ENCODE measurements at regions not wholly inside any gene's neighbourhood (a gene's known extent, or its start where the extent isn't known, plus 50 kb on each side); places are given as distances from the start of the nearest gene placed in this dataset.

GRCh38 chr11:45481026-45481425 is 184.4 kb downstream of the CHST1 start:
- no peak for DNase-seq (ENCODE audit: low read depth in 2 of 3, low spot score in 2 of 3)

DNA sequence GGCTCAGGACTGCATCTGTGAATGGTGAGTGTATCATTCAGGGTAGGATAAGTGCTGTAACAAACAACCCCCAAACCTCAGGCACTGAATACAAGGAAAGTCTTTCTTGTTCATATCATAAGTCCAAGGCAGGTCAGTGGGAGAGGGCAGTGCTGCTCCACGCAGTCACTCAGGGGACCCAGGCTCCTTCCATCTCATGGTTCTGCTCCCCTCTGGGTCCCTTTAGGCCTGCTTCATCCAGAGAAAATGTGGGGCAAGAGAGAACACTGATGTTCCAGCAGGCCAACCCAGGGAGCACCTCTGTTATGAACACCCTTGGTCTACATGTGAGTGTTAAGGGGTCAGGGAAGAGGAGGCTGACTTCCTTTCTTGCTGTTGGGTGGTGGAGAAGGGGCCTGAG is 187.8 kb downstream of the CHST1 start:
- no peak for DNase-seq (ENCODE audit: low read depth in 2 of 3, low spot score in 2 of 3)

DNA sequence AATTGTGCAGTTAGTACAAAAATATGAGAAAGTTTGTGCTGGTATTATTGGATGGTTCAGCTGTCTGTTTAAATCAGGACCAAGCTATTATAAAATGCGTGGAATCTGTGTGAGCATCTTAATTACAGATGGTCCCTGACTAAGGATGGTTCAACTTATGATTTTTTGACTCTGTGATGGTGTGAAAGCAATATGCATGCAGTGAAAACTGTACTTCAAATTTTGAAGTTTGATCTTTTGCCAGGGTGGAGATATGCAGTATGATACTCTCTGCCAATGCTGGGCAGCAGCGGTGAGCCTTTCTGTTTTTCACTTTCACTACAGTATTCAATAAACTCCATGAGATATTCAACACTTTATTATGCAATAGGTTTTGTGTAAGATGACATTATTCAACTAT is 189.3 kb downstream of the CHST1 start:
- DNase-seq (ENCODE audit: low read depth in 2 of 3, low spot score in 2 of 3) = no peak

DNA sequence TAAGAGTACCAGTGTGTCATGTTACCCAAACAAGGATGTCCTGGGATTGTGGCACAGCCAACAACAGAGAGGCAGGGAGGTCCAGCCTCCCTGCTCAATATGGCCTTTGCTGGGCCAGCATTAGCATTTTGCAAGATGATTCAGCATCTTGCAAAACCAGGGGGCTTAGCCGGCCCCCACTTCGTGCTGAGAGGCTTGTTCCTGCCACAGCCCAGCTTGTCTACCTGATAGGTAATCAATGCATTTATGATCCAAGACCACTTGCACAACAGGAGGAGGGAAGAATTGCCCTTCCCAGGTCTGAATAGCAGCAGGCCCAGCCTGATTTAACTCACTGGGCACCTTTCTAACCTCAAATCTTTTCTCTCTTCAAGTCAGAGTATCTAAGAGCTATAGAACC is 189.0 kb upstream of the SYT13 start:
- DNase-seq (ENCODE audit: low read depth in 2 of 3, low spot score in 2 of 3) = no peak

DNA sequence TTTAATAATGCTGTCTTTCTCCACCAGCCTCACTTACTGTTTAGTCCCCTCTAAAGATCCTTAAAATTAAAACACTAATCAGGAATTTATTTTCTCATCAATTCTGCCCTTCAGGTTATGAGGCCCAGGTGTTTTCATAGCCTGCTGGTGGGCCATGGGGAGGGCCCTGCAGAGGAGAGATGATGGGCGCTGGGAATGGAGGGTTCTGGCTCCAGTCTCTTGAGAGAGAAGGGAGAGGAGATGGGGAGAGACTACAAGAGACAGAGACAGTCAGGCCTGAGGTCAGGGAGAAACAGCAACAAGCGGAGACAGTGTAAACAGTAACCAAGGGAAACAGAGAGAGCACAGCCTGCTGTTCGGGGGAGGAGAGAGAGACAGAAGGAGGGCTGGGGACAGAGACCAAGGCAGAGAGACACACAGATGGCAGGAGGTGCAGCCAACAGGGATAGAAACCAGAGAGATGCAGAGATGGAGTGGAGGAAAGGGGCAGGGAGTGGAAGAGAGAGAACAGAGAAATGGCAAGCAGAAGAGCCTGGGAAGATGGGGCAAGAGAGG is 187.3 kb upstream of the SYT13 start:
- no peak for DNase-seq (ENCODE audit: low read depth in 2 of 3, low spot score in 2 of 3)

DNA sequence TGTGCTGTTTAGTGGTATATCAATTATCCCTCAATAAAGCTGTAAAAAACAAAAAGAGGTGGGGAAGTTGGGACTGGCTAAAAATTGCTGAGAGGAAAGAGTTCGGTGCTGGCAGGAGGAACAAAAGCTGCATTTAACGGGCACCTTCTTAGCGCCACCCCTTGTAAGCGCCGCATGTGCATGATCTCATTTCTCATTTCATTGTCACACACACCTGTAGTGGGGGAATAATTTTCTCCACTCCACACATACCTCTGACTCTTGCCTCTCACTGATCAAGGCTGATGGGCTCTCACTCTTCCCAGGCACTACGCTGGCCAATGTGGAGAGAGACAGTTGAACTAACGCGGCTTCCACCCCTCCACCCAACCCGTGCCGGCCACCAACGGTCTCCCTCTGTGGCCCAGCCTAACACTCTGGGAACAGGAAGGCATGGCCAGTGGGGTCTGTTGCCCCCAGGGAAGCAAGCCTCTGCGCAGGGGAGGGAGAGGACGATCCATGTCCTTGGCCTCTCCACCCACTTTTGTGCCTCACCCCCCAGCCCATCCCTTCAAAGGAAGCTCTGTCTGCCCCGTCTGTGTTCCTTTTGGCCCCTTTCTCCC is 186.7 kb upstream of the SYT13 start:
- no peak for DNase-seq (ENCODE audit: low read depth in 2 of 3, low spot score in 2 of 3)

GRCh38 chr11:45471266-45471665 is 185.1 kb upstream of the SYT13 start:
- DNase-seq (ENCODE audit: low read depth in 2 of 3, low spot score in 2 of 3) = no peak

DNA sequence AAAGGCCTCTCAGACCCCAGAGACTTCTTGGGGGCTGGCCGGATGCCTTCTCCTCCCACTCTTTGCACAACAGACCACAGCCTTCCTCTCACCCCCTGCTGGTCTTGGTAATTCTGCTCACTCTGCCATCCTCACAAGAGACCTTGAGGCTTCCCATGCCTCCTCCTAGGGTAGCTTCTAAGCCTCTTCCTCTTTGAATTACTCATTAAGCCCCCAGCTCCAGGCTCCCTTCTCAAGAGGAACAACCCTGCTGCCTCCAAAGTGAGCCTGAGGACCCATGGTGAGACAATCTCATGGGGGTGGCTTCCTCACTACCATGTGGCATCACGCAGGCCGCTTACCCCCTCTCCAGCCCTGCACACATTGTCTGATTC is 184.6 kb upstream of the SYT13 start:
- no peak for DNase-seq (ENCODE audit: low read depth in 2 of 3, low spot score in 2 of 3)

DNA sequence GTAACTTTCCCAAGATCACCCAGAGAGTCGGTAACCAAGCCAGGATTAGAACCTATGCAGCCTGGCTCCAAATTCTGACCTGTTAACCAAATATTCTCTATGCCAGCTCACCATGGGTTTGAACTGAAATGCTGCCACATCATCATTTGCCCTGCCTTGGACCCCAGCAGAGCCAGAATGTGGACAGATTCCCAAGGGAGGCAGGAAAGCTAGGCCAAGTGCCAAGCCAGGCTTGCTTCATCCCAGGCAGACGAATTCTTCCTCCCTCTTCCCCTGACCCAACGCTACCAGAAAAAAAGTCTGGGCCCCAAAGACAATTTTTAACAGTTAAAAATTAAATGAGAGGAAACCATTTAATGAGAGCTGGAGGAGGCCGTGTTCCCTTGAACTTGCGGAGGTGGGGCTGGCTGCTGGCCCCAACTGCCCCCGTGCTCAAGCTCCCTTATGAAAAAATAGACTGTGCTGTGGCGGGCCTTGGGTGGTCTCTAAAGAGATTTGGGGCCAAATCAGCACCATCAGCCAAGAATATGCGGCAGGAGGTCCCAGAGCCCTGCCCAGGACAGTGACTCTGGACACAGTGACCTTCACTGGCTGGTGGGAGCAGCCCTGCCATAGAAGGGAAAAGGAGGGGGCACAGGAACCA is 184.1 kb upstream of the SYT13 start:
- DNase-seq (ENCODE audit: low read depth in 2 of 3, low spot score in 2 of 3) = no peak

DNA sequence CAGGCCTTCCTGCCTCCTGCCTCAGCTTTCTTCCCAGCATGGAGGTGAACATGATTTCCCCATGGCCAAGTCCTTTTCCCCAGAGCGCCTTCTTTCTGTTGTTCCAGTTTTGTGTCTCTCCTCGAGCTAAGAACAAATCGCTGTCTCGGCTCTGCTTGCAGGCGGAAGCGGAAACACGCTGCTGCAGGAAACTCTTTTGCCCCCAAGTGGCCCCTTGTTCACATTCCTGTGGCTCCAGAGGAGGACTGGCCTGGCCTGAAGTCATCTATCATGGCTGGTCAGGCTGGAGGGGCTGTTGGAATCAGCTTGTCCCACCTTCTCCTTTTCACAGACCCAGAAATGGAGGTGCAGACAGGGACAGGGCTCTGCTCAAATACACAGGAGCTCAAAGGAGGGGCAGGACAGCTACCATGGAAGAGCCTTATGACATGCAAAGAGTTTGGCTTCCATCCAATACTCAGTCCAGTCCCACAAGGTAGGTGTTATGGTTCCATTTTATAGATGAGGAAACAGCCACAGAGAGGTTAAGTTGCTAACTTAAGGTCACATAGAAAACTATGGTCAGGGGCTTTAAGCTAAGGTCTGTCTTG is 182.2 kb upstream of the SYT13 start:
- peak in 1 of 3 donors; percentile 7 for DNase-seq (ENCODE audit: low read depth in 2 of 3, low spot score in 2 of 3)

- no peak for DNase-seq (ENCODE audit: low read depth in 2 of 3, low spot score in 2 of 3)
Measured at GRCh38 chr11:45463541-45463940, 177.4 kb upstream of the SYT13 start.

- DNase-seq (ENCODE audit: low read depth in 2 of 3, low spot score in 2 of 3) = no peak
Measured at GRCh38 chr11:45461514-45461913, 175.4 kb upstream of the SYT13 start.

DNA sequence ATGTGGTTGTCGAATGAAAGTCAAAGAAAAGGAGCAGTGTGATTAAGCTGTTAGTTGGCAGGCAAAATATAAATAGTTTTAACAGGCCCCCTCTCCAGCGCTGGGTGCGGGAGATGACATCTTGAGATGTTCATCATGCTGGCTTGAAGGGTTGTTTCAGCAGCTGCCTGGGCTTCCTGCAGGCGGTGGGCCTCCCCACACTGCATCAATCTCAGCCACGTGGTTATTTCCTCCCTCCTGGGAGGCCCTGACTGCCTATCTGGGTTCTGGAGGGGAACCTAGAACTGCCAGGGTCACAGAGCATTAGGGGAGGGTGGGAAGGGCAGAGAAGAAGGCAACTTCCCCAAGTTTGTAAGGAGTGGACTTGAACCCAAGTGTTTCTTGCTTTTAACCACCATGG is 173.3 kb upstream of the SYT13 start:
- DNase-seq (ENCODE audit: low read depth in 2 of 3, low spot score in 2 of 3) = no peak

DNA sequence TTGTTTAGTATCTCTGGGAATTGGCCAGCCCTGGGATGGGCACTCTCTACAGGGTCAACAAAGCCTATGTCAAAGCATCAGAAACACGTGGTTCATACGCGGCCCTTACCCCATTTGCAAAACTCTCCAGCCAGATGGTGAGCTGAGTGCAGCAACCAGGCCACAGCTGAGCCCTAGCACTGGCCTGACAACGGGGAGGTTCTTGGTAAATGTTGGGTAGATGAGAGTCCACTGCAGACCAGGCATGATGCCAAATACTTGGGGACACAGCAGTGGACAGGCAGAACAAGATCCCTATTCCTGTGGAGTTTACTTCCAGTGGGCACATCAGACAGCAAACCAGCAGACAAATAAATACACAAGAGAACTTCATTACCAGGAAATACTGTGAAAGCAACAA is 172.1 kb upstream of the SYT13 start:
- no peak for DNase-seq (ENCODE audit: low read depth in 2 of 3, low spot score in 2 of 3)

DNA sequence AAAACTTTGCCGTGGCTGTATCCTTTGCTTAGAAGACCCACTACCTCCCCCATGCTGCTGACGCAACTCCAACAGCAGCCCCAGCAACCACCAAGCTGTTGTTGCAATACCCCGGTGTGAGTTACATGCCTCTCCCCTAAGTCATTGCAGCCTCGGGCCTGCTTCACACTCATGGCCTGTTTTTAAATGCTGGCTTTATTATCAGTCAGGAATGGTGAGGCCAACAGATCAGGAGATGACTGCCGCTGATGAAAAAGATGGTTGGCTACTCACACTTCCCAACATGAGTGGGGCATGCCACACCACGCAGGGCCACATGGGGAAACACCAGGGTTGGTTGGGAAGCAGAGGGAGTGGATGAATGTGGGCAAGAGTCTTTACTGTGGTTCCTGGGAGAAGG is 171.5 kb upstream of the SYT13 start:
- no peak for DNase-seq (ENCODE audit: low read depth in 2 of 3, low spot score in 2 of 3)

DNA sequence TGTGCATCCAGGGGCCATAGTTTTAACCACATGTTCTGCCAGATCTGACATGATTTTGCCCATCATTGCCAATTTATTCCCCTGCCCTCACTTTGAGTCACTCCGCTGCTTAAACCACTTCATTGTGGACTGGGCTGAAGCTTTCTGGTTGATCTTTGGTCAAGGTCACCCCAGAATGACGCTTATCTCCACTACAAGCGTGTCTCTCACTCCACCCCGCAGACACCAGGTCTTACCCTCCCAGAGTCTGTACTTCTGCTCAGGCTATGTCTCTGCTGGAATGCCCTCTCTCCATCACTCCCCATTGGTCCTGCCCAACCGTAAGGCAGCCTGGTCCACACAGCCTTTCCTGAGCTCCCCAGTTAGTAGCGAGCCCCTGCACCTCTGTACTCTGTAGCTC is 170.5 kb upstream of the SYT13 start:
- no peak for DNase-seq (ENCODE audit: low read depth in 2 of 3, low spot score in 2 of 3)

GRCh38 chr11:45455536-45455935 is 169.4 kb upstream of the SYT13 start:
- no peak for DNase-seq (ENCODE audit: low read depth in 2 of 3, low spot score in 2 of 3)

- DNase-seq (ENCODE audit: low read depth in 2 of 3, low spot score in 2 of 3) = no peak
Measured at GRCh38 chr11:45454917-45455401, 168.8 kb upstream of the SYT13 start.

DNA sequence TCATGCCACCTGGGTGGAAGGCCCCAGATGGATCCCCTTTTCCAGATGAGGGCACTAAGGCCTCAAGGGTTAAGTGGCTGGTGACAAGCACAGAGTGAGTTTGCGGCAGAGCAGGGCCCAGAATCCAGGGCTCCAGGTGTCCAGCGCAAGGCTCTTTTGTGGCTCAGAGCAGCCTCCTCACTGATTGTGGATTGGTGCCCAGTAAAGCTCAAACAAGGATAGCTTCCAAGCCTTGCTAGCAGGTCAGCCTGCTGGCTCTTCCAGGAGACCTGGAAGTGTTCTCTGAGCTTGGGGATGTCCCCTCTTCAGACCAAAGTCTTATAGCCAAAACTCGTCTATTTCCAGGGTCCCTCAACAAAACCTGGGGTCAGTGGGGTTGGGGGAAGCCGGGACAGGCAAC is 167.6 kb upstream of the SYT13 start:
- DNase-seq (ENCODE audit: low read depth in 2 of 3, low spot score in 2 of 3) = no peak

GRCh38 chr11:45451766-45452440 is 165.8 kb upstream of the SYT13 start:
- no peak for DNase-seq (ENCODE audit: low read depth in 2 of 3, low spot score in 2 of 3)

DNA sequence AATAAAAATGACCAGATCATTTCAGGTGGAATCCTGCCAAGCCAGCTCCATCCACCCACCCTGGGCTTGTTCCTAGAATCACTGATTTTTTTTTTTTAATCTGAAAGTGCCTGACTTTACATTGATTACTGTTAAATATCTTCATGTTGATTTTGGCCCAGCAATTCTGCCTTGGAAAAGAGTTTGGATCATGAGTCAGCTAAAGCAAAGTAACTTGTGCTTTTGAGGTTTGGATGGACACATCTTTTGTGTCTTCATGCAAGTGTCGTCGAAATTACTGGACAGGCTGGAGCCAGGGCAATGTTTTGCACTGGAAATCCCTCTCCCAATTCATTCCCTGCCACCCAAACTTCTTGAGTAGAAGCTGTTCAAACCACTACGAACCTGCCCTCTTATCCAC is 164.0 kb upstream of the SYT13 start:
- DNase-seq (ENCODE audit: low read depth in 2 of 3, low spot score in 2 of 3) = no peak

Data from hematopoietic multipotent progenitor cell (in vitro differentiated cells).